Endothelial cell of umbilical vein (primary cell): ENCODE measurements at regions not wholly inside any gene's neighbourhood (a gene's known extent, or its start where the extent isn't known, plus 50 kb on each side); places are given as distances from the start of the nearest gene placed in this dataset.

Source experiments
- BruUV-seq: library from RNA; stranded (reverse); fragments of 400-500 nt; replicated peaks from 2 replicates; lab custom pipeline; 2021; lab: Mats Ljungman, UMichigan
- CTCF ChIA-PET: fragments of 300-600, 350-600 bp; sonication (Branson Sonifier 250); formaldehyde crosslinking; loops from one replicate; lab custom pipeline; 2021; ENCODE audit warnings: antibody characterized with exemption, inconsistent platforms; lab: Charles Lee
- POLR2A ChIA-PET: fragments of 300-600, 350-600 bp; sonication (Branson Sonifier 250); formaldehyde crosslinking; loops from one replicate; lab custom pipeline; 2021; ENCODE audit warnings: antibody characterized with exemption, inconsistent platforms; lab: Charles Lee
- DNase-seq: peaks from one replicate; pipeline ENCODE4 v3.0.0-alpha.2; 2011; ENCODE audit warnings: low read depth, low spot score
- FAIRE-seq: peaks from 2 replicates; lab custom pipeline; 2011; peaks lifted over from hg19 to GRCh38; lab: Jason Lieb, UNC
- H2AFZ ChIP-seq: 2 replicates; pipeline ENCODE4 v1.6.0; 2012; ENCODE audit warnings: low read depth, low read length, control low read depth, inconsistent platforms
- H3K27ac ChIP-seq: 2 replicates; pipeline ENCODE4 v1.5.1; 2011; ENCODE audit warnings: low read depth, mild to moderate bottlenecking, control low read depth, low read length, moderate library complexity; ENCODE audit not compliant: insufficient read depth
- H3K27me3 ChIP-seq, 2 experiments: 2 replicates each; pipeline versions ENCODE4 v1.6.0 to v1.6.1; 2011; ENCODE audit warnings: low read length in 2 of 2, mixed read lengths in 1 of 2; ENCODE audit not compliant: control insufficient read depth in 2 of 2, insufficient read depth in 2 of 2
- H3K36me3 ChIP-seq, 2 experiments: 2 replicates in 1 of 2; 3 replicates in 1 of 2; pipeline ENCODE4 v1.5.1; 2011; ENCODE audit warnings: low read length in 2 of 2, mild to moderate bottlenecking in 1 of 2, moderate library complexity in 1 of 2; ENCODE audit not compliant: control insufficient read depth in 2 of 2, insufficient read depth in 2 of 2; ENCODE audit errors: extremely low read depth in 1 of 2
- H3K4me1 ChIP-seq: 3 replicates; pipeline ENCODE4 v1.5.1; 2011; ENCODE audit warnings: mild to moderate bottlenecking, low read length; ENCODE audit not compliant: control insufficient read depth, insufficient read depth; ENCODE audit errors: extremely low read depth
- H3K4me2 ChIP-seq: 2 replicates; pipeline ENCODE4 v1.6.1; 2011; ENCODE audit warnings: low read length, control low read depth, mixed read lengths; ENCODE audit not compliant: insufficient read depth
- H3K4me3 ChIP-seq, 3 experiments: fragments of 200-600 bp in 1 of 3; sonication (generic), shearing (Covaris generic) in 1 of 3; replicated peaks in 1 of 3; 2 replicates each; pipeline ENCODE4 v1.5.1; 2011 to 2016; ENCODE audit warnings: control low read depth in 3 of 3, low read length in 3 of 3, mild to moderate bottlenecking in 2 of 3, inconsistent platforms in 1 of 3, low read depth in 1 of 3, moderate library complexity in 1 of 3; ENCODE audit not compliant: insufficient read depth in 1 of 3
- H3K79me2 ChIP-seq: 2 replicates; pipeline ENCODE4 v1.6.0; 2012; ENCODE audit warnings: low read length, inconsistent platforms; ENCODE audit not compliant: control insufficient read depth, insufficient read depth
- H3K9ac ChIP-seq: replicated peaks from 2 replicates; pipeline ENCODE3; 2011; ENCODE audit warnings: low read length, control low read depth; ENCODE audit not compliant: insufficient read depth; ENCODE audit errors: extremely low read depth
- H3K9me1 ChIP-seq: replicated peaks from 3 replicates; pipeline ENCODE4 v1.6.0; 2011; ENCODE audit warnings: mild to moderate bottlenecking, low read length; ENCODE audit not compliant: control insufficient read depth, insufficient read depth; ENCODE audit errors: extremely low read depth
- H3K9me3 ChIP-seq: replicated peaks from 2 replicates; pipeline ENCODE4 v1.5.1; 2012; ENCODE audit warnings: low read length, inconsistent platforms; ENCODE audit not compliant: control insufficient read depth, insufficient read depth
- H4K20me1 ChIP-seq: replicated peaks from 2 replicates; pipeline ENCODE3; 2011; ENCODE audit warnings: mild to moderate bottlenecking, low read length; ENCODE audit not compliant: control insufficient read depth, insufficient read depth; ENCODE audit errors: extremely low read depth
- EZH2 ChIP-seq: IDR thresholded peaks from 2 replicates; pipeline ENCODE4 v1.6.1; 2012; ENCODE audit warnings: borderline replicate concordance, low read depth, mild to moderate bottlenecking, moderate library complexity, low read length, inconsistent platforms; ENCODE audit not compliant: severe bottlenecking
- FOS ChIP-seq: IDR thresholded peaks from 2 replicates; pipeline ENCODE4 v1.6.1; 2011; ENCODE audit warnings: mild to moderate bottlenecking, low read length, moderate library complexity, borderline replicate concordance; ENCODE audit not compliant: insufficient read depth
- GATA2 ChIP-seq: IDR thresholded peaks from 2 replicates; pipeline ENCODE4 v1.7.0; 2011; ENCODE audit warnings: low read depth, mild to moderate bottlenecking, moderate library complexity, mixed read lengths, low read length; ENCODE audit not compliant: insufficient read length, insufficient read depth
- JUN ChIP-seq: IDR thresholded peaks from 2 replicates; pipeline ENCODE4 v1.6.1; 2011; ENCODE audit warnings: borderline replicate concordance, low read depth; ENCODE audit not compliant: insufficient read length, insufficient read depth
- MAX ChIP-seq: IDR thresholded peaks from 2 replicates; pipeline ENCODE4 v1.6.1; 2011; ENCODE audit not compliant: insufficient read depth, insufficient read length
- MYC ChIP-seq: IDR thresholded peaks from one replicate; pipeline ENCODE4 v1.6.1; 2011; ENCODE audit warnings: mild to moderate bottlenecking, low read depth, low read length
- POLR2A ChIP-seq: IDR thresholded peaks from 2 replicates; pipeline ENCODE4 v1.6.1; 2012; ENCODE audit warnings: low read depth, mild to moderate bottlenecking, control low read depth, low read length
- POLR2AphosphoS5 ChIP-seq: IDR thresholded peaks from 2 replicates; pipeline ENCODE4 v1.6.1; 2012; ENCODE audit warnings: low read depth, mild to moderate bottlenecking, control low read depth, low read length, moderate library complexity; ENCODE audit not compliant: insufficient read depth
- dilution Hi-C: fragments of 300-500 bp; cut with MboI; formaldehyde crosslinking; loops from one replicate; pipeline ENCODE4 v1.15.0; 2019; ENCODE audit warnings: low sequenced_read_pairs; ENCODE audit not compliant: extremely low pct_ligation_motif_present
- intact Hi-C: fragments of 100-400 bp; cut with micrococcal nuclease; formaldehyde crosslinking; loops from one replicate; pipeline ENCODE4 v1.10.0; 2022
- TF ChIP-seq, protein P1 (sequence below), 2 donors: IDR thresholded peaks; 1 replicate in 1 of 2; 2 replicates in 1 of 2; pipeline ENCODE4 v1.5.1; 2011; ENCODE audit warnings: low read length in 2 of 2, mild to moderate bottlenecking in 2 of 2, moderate library complexity in 2 of 2, control low read depth in 1 of 2, inconsistent platforms in 1 of 2, low read depth in 1 of 2; ENCODE audit not compliant: insufficient read depth in 1 of 2; ENCODE audit errors: extremely low read depth in 1 of 2

DNA sequence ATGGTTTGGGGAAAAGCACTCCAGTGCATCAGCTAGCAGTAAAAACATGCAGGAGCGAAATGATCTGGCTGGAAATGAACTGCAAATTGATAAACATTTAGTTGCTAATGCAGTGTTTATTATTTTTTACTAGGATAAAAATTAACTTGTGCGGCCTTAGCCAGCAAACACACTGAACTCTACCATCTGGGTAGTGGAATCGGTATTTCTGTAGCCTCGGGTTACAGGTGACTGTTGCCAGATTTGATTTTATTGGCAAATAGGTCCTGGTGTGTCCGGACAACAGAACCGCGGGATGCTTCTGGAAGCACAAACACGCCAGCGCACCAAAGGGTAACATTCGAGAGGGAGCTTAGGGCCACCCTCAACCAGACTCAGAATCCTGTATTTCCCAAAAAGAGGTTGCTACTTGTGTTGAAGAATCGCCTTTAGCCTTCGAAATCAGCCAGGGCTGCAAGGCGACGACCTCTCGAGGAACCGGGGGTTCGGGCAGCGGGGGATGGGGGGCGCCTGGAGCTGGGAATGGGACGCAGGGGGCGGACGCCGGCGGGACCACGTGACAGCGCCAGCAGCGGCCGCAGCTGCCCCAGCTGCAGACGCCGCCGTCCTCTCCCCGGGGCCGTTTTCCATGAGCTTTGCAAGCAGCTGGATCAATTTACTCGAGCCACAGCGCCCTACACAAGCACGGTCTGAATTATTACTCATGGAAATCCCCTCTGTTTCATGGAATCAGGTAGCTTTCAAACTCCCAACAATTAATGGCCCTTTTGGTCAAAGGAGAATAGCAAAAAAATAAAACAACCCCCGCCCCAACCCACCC lies 158.8 kb downstream of the TOMM20 start:
- H3K27ac ChIP-seq = no peak overlapping the region
- ChIA-PET CTCF (interaction anchor here (0.7 to 1.6 kb wide), 3 partner anchors 9 to 114 kb away, joined by 3 to 4 read pairs (median 3); no protein-coding TSS in a partner anchor), POLR2A (no interaction called here)
- H3K9me1 ChIP-seq = no peaks in the 10 kb centered on the region
- no peaks in the 10 kb centered on the region for H3K36me3 ChIP-seq
- peak overlapping the region; percentile 96 for H2AFZ ChIP-seq
- H3K9ac ChIP-seq = peak overlapping the region; percentile 60
- H3K4me2 ChIP-seq = peak overlapping the region; percentile 70
- no peaks in the 10 kb centered on the region for H4K20me1 ChIP-seq
- no TSS peak for BruUV-seq
- no peaks in the 10 kb centered on the region for H3K27me3 ChIP-seq
- dilution Hi-C loops (no loop called here), intact Hi-C loops (loop anchor here (1.0 kb wide), 1 partner anchor 7 kb away; no protein-coding TSS in a partner anchor)
- no peaks in the 10 kb centered on the region for H3K9me3 ChIP-seq
- H3K4me1 ChIP-seq = peaks cover 18% of the 10 kb centered on the region
- no peak for TF ChIP-seq MYC
- TF ChIP-seq POLR2A = peak; percentile 30
- TF ChIP-seq GATA2 = no peak
- TF ChIP-seq FOS = no peak
- TF ChIP-seq POLR2AphosphoS5 = peak; percentile 15
- TF ChIP-seq, protein P1, sequence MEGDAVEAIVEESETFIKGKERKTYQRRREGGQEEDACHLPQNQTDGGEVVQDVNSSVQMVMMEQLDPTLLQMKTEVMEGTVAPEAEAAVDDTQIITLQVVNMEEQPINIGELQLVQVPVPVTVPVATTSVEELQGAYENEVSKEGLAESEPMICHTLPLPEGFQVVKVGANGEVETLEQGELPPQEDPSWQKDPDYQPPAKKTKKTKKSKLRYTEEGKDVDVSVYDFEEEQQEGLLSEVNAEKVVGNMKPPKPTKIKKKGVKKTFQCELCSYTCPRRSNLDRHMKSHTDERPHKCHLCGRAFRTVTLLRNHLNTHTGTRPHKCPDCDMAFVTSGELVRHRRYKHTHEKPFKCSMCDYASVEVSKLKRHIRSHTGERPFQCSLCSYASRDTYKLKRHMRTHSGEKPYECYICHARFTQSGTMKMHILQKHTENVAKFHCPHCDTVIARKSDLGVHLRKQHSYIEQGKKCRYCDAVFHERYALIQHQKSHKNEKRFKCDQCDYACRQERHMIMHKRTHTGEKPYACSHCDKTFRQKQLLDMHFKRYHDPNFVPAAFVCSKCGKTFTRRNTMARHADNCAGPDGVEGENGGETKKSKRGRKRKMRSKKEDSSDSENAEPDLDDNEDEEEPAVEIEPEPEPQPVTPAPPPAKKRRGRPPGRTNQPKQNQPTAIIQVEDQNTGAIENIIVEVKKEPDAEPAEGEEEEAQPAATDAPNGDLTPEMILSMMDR (IDR thresholded peaks at IDR 0.05; ENCODE audit: extremely low read depth in 1 of 2, insufficient read depth in 1 of 2, low read depth in 1 of 2, low read length in 2 of 2) = no peak
- no peak for TF ChIP-seq JUN
- TF ChIP-seq EZH2 = no peak
- TF ChIP-seq MAX = peak; percentile 61
- peak; percentile 42 for FAIRE-seq
- H3K4me3 ChIP-seq = no peak overlapping the region
- H3K79me2 ChIP-seq = no peaks in the 10 kb centered on the region
- DNase-seq = peak; percentile 61
